ENCODE measurements at regions not wholly inside any gene's neighbourhood (a gene's known extent, or its start where the extent isn't known, plus 50 kb on each side); places are given as distances from the start of the nearest gene placed in this dataset.

DNA sequence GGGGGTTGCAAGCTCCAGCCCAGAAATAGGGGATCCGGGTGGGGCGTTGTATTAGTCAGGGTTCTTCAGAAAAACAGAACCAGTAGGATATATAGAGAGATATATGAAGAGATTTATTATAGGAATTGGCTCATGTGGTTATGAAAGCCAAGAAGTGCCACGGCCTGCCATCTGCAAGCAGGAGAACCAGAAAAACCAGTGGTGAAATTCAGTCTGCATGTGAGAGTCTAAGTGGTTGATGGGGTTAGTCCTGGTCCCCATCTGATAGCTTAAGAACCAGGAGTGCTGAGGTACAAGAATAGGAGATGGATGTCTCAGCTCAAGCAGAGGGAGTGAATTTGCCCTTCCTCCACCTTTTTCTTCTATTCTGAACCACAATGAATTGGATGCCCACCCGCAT is 123.4 kb upstream of the APC start:
- H3K4me3 ChIP-seq = no peak overlapping the region
- no peaks in the 10 kb centered on the region for H3K36me3 ChIP-seq
- no peaks in the 10 kb centered on the region for H3K9me3 ChIP-seq
- no peak overlapping the region for H3K27ac ChIP-seq
- no peaks in the 10 kb centered on the region for H3K4me1 ChIP-seq
- no peaks in the 10 kb centered on the region for H3K27me3 ChIP-seq
- TF ChIP-seq EP300 (IDR thresholded peaks at IDR 0.05) = no peak
- TF ChIP-seq POLR2A (IDR thresholded peaks at IDR 0.05) = no peak
- TF ChIP-seq, protein P1, sequence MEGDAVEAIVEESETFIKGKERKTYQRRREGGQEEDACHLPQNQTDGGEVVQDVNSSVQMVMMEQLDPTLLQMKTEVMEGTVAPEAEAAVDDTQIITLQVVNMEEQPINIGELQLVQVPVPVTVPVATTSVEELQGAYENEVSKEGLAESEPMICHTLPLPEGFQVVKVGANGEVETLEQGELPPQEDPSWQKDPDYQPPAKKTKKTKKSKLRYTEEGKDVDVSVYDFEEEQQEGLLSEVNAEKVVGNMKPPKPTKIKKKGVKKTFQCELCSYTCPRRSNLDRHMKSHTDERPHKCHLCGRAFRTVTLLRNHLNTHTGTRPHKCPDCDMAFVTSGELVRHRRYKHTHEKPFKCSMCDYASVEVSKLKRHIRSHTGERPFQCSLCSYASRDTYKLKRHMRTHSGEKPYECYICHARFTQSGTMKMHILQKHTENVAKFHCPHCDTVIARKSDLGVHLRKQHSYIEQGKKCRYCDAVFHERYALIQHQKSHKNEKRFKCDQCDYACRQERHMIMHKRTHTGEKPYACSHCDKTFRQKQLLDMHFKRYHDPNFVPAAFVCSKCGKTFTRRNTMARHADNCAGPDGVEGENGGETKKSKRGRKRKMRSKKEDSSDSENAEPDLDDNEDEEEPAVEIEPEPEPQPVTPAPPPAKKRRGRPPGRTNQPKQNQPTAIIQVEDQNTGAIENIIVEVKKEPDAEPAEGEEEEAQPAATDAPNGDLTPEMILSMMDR (IDR thresholded peaks at IDR 0.05) = no peak
- 93 to 99% methylated on average over 4 of the region's 4 CpGs for WGBS, 2 donors
- DNase-seq (ENCODE audit: low spot score in 2 of 2) = no peak

DNA sequence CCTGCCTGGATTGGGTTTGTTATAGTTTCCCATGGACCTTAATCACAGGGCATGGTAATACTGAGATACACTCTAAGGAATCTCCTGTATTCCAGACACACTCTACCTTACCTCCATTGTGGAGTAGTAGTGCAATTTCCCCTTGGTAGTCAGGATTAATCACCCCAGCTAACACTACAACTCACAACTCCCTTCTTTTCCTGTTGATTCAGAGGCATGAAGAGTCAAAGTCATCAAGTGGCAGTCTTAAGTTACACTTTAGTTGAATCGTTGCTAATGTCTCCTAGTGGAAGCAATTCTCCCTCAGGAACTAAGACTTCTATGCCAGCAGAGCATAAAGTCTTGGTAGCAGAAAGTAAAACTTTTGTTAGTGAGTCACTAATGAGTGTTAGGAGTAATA is 122.7 kb upstream of the APC start:
- H3K27me3 ChIP-seq = no peaks in the 10 kb centered on the region
- TF ChIP-seq EP300 (IDR thresholded peaks at IDR 0.05) = no peak
- TF ChIP-seq, protein P1 (IDR thresholded peaks at IDR 0.05) = no peak
- no peak overlapping the region for H3K4me3 ChIP-seq
- DNase-seq (ENCODE audit: low spot score in 2 of 2) = no peak
- no peaks in the 10 kb centered on the region for H3K36me3 ChIP-seq
- no peaks in the 10 kb centered on the region for H3K4me1 ChIP-seq
- WGBS, 2 donors = 35 to 54% methylated on average over 1 of the region's 1 CpG
- H3K9me3 ChIP-seq = no peaks in the 10 kb centered on the region
- H3K27ac ChIP-seq = no peak overlapping the region

DNA sequence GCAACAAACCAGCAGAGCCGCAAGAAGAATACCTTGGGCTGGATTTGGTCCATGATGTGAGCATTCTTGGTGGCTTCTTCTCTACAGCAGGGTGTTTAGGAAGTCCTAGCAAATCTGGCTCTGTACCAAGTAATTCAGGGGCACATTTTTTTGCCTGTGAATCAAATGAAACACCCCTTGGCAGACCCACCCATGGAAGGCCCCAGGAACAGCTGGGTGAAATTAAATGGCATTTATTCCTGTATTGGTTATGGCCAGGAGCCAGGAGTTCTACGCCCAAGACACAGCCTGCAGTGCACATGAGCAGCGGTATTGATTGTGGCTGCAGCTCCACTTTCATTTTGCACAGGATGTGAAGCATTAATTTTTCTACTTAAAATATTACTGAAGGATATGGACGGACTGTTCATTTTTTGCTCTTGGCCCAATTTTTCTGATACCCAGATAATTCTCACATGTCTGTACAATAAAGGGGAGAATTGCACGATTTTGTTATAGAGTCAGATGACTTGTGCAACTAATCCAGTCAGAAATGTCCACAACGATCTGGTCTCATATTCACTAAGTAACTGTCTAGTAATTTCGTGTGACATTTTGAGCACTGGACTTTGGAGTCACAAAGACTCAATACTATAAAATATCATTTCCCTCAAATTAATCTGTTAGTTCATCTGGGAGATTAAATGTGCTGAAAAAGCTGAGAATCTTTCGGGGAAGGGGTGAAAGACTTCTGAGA is 120.7 kb upstream of the APC start:
- 70 to 84% methylated on average over 8 of the region's 8 CpGs for WGBS, 2 donors
- TF ChIP-seq POLR2A (IDR thresholded peaks at IDR 0.05) (no peak), EP300 (IDR thresholded peaks at IDR 0.05) (no peak)
- TF ChIP-seq, protein P1 (IDR thresholded peaks at IDR 0.05) = no peak
- Histone ChIP-seq H3K36me3 (no peaks in the 10 kb centered on the region), H3K9me3 (no peaks in the 10 kb centered on the region), H3K4me3 (no peak overlapping the region), H3K27me3 (no peaks in the 10 kb centered on the region), H3K27ac (no peak overlapping the region), H3K4me1 (no peaks in the 10 kb centered on the region)
- no peak for DNase-seq (ENCODE audit: low spot score in 2 of 2)

DNA sequence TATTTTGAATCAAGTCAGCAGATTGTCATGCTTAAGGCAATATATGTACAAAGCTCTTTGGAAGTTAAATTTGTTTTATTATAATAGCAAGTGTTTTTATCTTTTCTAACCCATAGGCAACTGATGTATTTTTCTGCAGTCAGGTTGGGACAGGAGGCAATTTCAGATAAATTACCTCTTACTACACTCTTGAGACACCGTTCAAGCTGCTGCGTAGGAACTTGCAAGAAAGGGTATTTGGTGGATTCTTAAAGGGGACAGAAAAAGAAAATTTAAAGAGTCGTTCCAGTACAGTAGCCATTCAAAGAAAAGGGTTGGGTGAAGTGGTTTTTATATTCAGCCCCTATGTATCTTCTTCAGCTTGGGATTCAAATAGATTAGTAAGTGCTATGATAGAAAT is 112.4 kb upstream of the APC start:
- H3K4me1 ChIP-seq = peaks cover 0 to 8% (median 0%) of the 10 kb centered on the region in 4 donors

More for the DNA sequence above, 112.4 kb upstream of the APC start:
- WGBS, 2 donors = 34 to 37% methylated on average over 3 of the region's 3 CpGs
- H3K9me3 ChIP-seq = no peaks in the 10 kb centered on the region
- TF ChIP-seq, protein P1 (IDR thresholded peaks at IDR 0.05) = no peak
- TF ChIP-seq EP300 (IDR thresholded peaks at IDR 0.05) (no peak), POLR2A (IDR thresholded peaks at IDR 0.05) (no peak)
- H3K27me3 ChIP-seq = no peaks in the 10 kb centered on the region
- no peak for DNase-seq (ENCODE audit: low spot score in 2 of 2)
- H3K4me3 ChIP-seq = no peak overlapping the region
- H3K27ac ChIP-seq = no peak overlapping the region
- no peaks in the 10 kb centered on the region for H3K36me3 ChIP-seq

Measured in tibial nerve (tissue), 4 donors.